Ishikawa (cell line): ENCODE measurements at regions not wholly inside any gene's neighbourhood (a gene's known extent, or its start where the extent isn't known, plus 50 kb on each side); places are given as distances from the start of the nearest gene placed in this dataset.

ENCODE experiments used
- MAX ChIP-seq: IDR thresholded peaks from 2 replicates; pipeline ENCODE4 v1.6.1; 2012
- TCF12 ChIP-seq: IDR thresholded peaks from 2 replicates; pipeline ENCODE4 v1.6.1; 2012; ENCODE audit warnings: low read depth
- YY1 ChIP-seq: IDR thresholded peaks from 2 replicates; pipeline ENCODE4 v1.6.1; 2012; ENCODE audit warnings: low read depth
- ZBTB7A ChIP-seq: IDR thresholded peaks from 2 replicates; pipeline ENCODE4 v1.6.1; 2012; ENCODE audit warnings: low read depth

DNA sequence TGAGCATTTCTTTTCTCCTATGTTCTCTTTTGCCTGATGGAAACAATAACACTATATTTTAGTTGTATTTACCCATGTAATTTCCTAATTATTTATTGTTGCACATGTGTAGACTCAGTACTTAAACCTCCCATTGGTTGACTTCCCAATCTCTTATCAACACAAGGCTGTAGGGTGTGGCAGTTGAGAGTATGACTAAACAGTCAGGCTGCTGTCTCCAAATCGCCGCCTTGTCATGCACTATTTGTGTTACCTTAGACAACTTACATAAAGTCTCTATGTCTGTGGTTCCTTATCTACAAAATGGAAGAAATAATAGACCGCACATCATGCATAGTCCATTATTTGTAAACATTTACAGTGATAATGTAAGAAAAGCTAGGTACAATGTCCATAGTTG lies 68.9 kb upstream of the EFNA5 start:
- TF ChIP-seq ZBTB7A (no peak), MAX (no peak), YY1 (no peak), TCF12 (no peak)
